CD4-positive, alpha-beta T cell treated with Interleukin-6 for 4 hours (primary cell): ENCODE measurements at regions not wholly inside any gene's neighbourhood (a gene's known extent, or its start where the extent isn't known, plus 50 kb on each side); places are given as distances from the start of the nearest gene placed in this dataset.
"Not testable (repeated sequence)": the region's sequence is repeated elsewhere in the genome, so short reads cannot be mapped to it uniquely, and the experiment has no call there.

ENCODE experiments used
- DNase-seq: peaks from one replicate; pipeline ENCODE4 v3.0.0-alpha.2; 2020; ENCODE audit warnings: mixed read lengths

DNA sequence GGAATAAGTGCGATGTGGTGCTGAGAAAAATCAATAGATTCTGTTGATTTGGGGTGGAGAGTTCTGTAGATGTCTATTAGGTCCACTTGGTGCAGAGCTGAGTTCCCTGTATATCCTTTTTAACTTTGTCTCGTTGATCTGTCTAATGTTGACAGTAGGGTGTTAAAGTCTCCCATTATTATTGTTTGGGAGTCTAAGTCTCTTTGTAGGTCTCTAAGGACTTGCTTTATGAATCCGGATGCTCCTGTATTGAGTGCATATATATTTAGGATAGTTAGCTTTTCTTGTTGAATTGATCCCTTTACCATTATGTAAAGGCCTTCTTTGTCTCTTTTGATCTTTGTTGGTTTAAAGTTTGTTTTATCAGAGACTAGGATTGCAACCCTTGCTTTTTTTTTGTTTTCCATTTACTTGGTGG, 170.8 kb upstream of the SLC38A2 start:
- DNase-seq, result not testable (repeated sequence)

DNA sequence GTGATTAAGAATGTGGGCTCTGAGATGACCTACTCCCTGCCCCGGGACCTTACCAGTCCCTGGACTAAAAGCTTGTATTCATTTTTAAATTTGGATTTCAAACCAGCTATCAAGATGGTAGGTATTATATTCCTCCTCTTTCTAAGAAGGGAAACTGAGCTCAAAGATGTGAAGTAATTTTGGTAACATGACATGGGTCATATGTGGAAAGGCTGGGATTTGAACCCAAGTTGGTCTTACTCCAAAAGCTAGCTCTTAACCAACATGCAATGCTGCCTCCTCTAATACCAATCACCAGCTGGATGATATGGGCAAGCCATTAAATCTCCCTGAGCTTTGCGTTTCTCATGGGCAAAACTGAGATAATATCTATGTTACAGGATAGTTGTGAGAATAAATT, 166.4 kb upstream of the SLC38A2 start:
- no peak for DNase-seq

DNA sequence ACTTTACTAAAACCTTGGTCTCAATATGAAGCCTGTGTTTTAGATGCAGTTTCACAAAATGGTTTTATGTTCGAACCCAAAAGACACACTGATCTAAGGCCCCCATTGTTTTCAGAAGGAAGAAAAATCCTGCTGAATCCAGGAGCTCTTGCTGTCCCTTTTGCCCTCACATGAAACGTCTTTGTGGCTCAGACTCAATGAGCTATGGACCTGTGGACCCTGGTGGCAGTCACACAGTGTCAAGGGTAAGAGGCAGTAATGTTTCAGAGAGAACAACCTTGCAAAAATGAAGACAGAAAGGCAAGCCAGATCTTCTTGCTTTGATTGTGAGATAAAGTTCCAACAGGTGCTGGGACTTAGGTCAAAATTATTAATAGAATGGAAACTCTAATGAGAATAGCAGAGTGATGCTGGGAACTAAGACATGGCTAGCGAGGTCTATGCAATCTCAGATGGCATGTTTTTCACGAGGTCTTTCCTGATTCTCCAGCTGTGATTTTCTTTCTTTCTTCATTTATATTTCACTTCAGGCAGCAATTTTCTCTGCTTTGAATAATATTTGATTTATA, 164.9 kb upstream of the SLC38A2 start:
- DNase-seq, result no peak

DNA sequence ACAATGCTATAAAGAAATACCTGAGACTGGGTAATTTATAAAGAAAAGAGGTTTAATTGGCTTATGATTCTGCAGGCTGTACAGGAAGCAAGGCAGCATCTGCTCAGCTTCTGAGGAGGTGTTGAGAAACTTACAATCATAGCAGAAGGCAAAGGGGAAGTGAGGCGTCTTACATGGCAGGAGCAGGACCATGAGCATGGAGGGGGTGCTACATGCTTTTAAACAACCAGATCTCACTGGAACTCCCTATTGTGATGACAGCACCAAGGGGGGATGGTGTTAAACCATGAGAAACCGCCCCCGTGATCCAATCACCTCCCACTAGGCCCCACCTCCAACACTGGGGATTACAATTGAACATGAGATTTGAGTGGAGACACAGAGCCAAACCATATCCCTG, 163.7 kb upstream of the SLC38A2 start:
- DNase-seq, result not testable (repeated sequence)

DNA sequence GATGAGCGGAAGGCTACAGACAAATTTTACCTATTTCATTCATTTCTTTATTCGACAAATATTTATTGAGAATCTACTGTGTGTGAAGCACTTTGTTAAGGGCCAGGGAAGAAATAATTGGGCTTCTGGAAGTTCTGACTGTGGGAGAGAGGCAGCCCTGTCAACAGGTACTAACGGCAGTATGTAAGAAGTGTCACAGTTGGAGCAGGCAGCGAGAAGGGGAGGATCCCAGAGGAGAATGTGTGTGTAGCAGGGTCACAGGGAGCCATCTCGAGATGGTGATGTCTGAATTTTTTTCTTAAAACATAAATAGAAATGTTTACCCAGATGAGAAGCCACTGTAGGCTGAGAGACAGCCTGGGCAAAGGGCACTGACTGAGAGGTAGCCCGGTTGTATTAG, 163.3 kb upstream of the SLC38A2 start:
- no peak for DNase-seq

DNA sequence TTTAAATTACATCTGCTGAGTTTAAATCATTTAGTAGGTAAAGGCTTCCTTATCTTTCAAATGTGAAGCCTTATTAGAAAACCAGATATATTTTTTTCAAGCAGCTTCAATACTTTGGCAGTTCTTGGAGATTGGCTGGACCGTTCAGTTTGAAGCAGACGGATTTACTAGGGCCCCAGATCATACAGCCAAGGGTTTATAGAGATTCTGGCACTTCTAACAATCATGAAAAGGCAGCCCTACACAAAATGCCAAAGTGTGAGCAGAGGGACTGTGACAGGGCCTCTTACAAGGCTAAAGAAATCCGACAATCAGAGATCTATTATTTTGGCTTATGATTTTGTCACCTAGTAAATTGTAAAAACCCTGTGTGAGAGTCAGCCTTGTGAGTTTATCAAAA, 162.8 kb upstream of the SLC38A2 start:
- no peak for DNase-seq

DNA sequence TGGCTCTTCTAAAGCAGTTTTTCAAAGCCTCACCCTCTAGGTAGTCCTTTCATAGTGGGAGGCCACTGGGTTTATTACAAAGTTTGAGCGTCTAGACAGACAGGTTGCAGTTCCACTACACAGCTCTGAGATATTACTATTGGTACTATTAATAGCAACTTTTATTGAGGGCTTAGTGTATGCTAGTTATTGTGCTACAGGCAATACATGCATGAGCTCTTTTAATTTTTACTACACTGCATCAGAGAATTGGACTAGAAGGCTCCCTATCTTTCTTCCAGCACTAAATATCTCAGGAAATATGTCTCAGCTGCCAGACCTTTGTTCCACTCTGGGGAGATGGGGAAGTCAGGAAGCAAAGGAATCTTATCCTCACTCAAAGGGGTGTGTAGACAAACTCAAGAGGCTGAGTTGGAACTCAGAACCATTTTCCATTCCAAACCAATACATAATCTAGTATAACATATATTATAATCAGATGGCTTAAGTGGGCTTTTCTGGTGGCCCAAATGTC, 161.8 kb upstream of the SLC38A2 start:
- DNase-seq, result no peak

DNA sequence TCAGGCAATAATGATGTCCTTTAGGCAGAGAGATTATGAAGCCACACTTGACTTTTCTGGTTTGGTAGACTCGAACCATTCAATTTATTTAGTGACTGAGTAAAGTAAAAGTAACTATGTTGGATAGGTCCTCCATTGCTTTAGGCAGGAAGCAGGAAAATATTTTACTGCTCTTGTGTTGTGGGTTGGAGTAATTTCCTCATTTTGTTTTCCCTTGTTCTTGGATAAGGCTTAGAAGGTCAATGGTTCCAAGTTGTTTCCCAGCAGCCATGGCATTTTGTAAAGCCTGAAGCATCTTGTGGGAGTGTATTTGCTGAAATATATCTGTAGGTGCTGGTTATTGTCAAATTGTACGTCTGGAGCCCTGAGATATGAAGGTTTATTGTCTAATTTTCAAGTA, 161.2 kb upstream of the SLC38A2 start:
- no peak for DNase-seq

DNA sequence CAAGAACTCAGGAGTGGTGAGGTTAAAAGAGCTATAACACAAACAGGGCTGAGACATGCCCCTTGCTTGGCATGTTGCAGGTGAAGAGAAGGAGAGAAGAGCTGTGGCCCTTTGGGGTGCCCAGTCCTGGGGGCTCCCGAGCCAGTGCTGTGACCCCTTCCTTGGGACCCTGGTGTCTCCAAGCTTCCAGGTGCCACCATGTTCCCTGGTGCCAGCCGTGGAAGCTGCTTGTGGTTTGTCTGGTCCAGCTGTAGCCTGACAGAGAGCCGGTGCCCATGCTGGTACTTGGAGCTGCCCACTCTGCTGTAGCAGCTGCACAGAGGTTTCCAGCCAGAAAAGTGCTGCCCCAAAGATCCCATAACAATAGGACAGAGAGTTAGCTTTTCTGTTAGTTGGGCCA, 159.2 kb upstream of the SLC38A2 start:
- DNase-seq, result no peak

DNA sequence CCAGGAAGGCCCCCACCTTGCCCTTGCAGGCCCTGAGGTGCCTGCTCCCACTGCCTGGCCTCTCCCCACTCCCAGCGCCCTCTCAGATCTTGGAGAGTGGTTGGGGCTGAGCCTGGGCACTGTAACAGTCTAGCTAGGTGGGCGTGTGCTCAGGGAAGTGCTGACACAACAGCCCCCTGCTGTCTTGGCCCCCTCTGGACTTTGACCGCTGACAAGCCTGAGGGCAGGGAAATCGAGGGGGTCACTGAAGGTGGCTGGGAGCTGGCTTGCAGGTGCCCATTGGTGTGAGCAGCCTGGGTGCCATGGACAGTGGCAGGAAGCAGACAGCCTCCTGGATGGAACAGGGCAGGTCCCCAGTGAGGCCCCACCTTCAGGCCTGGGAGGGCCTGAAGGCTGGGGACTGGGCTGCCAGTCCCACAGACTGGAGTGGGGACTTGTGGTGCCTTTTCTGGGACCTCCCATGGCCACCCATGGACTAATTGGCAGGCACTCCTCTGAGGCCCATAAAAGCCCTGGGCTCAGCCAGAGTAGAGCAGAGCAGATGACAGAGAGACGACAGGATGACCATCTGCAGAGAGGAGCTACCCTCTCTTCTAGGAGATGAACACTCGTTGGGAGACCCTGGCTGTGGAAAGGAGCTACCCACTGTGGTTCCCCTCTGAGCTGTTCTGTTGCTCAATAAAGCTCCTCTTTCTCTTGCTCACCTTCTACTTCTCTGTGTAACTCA, 158.6 kb upstream of the SLC38A2 start:
- DNase-seq, result no peak

DNA sequence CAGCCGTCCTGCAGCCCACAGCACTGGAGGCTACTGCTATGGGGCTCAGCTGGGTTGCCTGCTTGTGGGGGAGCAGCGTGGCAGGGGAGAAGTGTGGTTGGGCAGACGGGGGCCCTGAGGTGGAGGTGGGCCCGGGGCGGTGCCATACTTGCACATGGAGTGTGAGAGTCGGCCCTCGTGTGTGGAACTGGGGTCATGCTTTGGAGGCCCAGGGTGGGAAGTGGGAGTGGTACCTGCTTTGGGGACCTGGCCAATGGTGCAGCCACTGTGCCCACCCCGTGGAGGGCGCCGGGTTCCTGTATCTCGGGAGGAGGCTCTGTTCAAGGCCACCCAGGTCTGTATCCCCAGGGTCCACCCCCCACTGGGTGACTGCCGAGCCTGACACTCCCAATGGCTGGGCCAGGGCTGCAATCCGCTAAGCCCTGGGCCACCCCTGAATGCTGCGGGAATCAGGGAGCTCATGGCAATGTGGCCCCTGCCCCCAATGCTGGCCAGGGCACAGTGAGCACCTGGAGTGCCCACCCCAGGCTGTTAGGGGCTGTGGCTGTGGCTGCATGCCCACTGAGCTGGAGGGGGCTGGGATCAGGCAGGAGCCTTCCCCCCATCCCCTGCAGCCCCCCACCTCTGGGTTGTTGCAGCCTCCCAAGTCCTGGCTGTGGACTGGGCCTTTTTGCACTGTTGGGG, 157.9 kb upstream of the SLC38A2 start:
- DNase-seq, result no peak

DNA sequence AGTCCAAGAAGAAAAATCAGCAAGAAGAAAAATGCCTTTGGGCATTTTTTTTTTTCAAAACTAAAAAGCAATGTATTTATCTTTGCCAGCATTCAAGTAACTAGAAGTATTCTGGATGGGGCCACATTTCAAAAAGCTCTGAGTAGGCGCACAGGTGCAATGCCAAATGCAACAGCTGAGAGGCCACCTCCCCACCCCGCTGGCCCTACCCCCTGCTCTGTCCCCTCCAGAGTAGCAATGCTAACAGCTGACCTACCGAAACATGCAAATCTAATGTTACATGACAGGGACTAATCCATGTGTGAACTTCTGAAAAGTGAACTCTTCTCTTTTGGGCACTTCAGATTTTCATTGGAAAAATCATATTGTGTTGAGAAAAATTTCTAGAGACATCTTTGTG, 153.7 kb upstream of the SLC38A2 start:
- DNase-seq, result no peak

DNA sequence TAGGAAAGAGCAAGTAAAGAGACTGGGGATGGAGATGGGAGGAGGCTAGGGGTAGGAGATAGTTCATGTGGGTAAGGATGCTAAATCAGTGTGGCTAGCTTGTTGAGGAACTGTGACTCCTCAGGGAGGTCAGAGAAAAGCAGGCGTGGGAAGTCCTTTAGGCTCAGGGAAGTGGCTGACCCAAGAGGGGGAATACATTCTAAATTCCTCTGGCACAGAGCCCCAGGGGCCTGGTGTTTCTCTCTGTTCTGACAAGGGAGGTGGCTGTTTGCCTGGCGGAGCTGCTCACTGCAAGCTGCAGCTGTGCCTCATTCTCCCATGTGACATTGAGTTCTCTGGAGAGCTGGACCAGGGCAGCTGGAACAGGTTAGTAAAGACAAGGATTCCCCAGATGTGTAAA, 152.2 kb upstream of the SLC38A2 start:
- no peak for DNase-seq

DNA sequence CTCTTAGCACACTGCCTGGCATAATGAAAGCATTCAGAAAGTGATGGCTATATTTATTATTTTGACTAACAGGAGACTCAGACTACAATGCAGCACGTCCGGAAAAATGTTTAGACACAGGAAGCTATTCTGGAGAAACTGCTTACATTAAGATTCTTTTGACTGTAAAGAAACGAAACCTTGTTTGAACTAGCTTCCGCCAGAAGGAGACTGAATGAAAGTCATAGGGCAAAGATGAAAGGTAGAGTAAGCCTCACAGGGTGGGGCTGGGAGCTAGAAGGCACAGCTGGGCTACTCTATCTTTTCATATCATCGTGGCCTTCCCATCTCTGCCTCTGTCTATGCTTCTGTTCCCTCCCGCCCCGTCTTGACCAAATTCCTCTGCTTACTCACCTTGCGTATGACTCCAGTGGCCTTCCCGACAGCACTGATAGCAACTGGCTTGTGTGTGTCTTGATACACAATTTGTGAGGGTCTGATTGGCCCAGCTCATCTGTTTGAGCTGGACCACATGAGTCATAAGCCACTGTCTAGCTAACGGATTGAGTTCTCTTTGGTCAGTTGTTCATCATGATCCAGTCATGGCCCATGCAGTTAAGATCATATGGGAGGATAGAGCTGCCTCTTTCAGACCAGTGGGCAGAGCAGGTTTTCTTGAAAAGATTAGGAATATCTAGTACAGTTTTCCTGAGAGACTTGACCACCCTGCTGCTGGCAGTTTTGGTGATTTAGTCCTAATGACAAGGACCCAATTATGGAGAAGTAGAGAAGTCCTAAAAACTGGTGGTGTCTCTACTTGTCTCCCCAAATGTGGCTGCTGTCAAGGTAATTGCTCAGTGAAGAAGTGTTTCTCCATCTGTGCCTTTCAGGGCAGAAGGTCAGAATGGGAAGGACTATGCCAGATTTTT, 151.5 kb upstream of the SLC38A2 start:
- DNase-seq, result peak; percentile 68

DNA sequence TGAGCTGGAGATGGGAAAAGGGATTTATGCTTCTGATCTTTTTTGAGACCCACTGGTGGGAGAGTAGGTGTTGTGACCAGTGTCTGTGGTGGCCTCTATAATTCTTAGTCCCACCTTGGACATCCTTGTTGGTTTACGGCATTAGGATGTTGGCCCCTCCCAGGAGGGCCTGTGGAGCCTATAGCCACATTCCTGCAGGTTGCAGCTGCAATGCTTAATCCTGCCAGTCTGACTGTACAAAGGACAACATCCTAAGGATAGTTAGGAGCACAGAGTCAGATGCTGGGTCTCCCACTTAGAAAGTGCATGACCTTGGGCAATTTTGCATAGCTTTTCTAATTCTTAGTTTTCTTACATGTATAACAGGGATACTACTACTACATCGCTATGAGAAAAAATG, 150.9 kb upstream of the SLC38A2 start:
- DNase-seq, result no peak

DNA sequence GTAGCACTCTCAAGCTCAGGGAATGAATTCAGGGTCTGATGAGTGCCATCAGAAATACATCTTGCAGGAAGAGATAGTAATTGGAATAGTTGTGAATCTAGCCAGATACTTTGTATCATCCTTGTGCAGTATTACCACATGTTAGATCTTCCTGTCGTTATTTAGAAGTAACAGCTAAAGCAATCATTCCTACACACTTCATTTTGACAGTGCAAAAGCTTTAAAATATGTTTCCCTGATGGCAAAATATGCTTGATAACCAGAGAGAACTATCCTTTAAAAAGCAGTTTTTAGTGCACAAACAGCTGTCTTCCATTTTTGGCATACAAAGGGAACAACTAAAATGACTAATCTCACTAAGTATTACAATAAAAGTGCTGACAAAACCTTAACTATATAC, 149.5 kb upstream of the SLC38A2 start:
- no peak for DNase-seq

DNA sequence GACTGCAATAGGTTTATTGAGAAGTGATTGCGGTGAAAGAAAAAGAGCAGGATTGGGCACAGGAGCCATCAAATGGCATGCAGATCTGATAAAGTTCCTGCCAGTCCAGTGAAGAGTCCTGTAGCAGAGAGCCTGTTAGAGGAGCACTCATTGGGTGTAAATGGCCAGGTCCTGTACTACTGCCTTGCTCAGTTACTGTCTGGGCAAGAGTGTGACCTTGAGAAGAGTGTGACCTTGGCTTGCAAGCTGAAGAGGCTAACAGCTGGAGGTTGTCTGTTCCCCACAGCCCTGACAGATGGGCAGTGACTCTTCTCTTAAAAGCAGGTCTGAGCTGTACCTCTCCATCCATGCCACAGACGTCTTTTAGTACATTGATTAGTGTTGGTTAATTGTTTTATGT, 148.6 kb upstream of the SLC38A2 start:
- no peak for DNase-seq

DNA sequence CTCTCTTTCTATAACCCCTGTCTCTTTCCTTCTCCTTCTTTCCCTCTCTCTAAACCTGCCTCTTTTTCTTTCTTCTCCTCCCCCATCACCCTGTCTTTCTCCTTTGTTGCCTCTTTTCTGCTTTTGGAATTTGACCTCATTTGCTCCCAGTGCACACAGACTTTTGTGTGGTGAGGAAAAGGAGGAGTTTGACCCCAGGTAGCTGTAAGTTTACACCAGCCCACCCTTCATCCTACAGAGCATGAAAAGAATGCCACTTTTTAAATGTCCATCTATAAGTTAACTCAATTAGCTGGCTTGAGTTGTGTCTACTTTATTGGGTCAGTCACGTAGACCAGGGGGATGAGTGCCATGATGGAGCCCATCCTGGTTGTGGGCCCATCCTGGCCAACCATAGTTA, 146.8 kb upstream of the SLC38A2 start:
- DNase-seq, result no peak

DNA sequence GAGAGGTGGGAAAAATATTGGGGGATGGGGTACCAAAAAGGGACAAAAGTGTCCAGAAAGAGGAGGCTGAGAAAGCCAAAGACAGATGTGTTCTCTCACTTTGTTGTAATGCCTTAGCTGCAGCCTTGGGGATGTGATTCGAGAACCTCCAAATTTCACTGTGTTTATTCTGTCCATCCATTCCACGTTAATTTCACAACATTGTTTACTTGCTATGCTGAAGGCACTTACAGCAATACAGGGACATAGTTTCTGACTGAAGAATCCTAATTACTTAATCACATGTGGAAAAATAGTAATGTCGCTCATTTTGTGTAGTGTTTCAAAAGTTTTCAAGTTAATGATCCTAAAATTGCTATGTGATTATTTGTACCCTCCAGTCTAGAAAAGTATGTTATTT, 146.2 kb upstream of the SLC38A2 start:
- no peak for DNase-seq

DNA sequence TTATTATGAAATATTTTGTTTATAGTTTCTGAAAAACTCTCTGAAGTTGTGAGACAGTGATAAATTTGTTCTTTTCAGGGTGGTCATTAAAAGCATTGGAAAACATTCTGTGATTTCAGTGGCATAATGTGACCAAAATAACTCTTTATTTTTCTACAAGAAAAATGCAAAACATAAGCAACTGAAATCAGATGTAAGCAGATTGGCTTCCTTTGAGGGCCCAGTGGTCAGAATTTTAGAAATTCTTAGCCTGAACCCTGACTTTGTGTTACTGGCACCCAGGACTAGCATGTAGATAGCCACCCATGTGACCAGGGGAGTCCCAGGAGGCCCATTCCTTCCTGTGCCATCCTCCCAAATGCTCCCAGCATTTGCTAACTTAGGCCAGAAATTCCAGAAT, 145.6 kb upstream of the SLC38A2 start:
- DNase-seq, result no peak

DNA sequence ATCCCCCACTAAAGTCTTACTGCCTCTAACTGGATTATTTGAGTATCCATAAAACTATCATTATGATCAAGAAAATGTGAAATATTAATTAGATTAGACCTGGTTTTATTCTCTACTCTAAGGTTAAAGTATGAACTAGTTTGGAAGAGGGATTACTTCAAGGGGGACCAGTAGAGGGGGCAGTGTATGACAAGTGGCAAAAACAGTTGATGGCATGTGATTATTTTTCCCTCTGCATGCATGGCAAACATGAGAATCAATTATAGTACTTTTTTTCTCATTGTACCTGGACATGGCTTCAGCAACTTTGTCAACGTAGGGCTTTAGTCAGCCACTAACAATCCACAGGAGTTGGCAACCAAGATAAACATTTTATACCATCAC, 145.0 kb upstream of the SLC38A2 start:
- DNase-seq, result no peak

DNA sequence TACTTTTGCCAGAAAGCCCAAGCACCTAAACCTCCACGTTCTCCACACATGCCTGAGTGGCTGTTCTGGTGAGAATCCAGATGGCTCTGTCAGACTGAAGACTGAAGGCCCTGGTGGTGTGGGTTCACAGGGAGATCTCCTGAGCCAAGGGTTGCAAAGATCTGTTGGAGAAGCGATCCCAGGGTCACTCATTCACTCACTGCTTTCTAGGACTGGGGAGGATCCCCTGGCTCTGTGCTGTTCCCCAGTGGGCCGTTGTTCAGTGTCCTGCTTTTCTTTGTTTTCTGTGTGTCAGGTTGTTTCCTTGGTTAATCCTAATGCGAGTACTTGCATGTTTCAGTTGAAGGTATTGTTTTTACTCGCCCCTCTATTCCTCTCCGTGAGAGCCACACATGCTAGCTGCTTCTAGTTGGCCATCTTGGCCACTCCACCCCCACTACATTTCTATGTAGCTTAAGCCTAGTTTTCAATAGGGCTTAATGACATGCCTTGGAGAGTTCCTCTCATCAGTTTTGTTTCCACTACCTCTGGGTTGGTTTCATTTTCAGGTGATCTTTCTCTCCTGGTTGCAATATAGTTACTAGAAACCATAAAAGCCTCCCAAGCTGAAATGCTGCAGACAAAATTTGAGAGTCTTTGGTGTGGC, 144.5 kb upstream of the SLC38A2 start:
- DNase-seq, result no peak
